HG02970 (cell line): ENCODE measurements at regions not wholly inside any gene's neighbourhood (a gene's known extent, or its start where the extent isn't known, plus 50 kb on each side); places are given as distances from the start of the nearest gene placed in this dataset.

Experiments used
- ATAC-seq: cut with Tn5 transposase; IDR thresholded peaks from one replicate; pipeline ENCODE4 v1.9.1; 2021; ENCODE audit warnings: mild to moderate bottlenecking, moderate library complexity, moderate number of reproducible peaks; ENCODE audit not compliant: unreplicated experiment, low FRiP score

DNA sequence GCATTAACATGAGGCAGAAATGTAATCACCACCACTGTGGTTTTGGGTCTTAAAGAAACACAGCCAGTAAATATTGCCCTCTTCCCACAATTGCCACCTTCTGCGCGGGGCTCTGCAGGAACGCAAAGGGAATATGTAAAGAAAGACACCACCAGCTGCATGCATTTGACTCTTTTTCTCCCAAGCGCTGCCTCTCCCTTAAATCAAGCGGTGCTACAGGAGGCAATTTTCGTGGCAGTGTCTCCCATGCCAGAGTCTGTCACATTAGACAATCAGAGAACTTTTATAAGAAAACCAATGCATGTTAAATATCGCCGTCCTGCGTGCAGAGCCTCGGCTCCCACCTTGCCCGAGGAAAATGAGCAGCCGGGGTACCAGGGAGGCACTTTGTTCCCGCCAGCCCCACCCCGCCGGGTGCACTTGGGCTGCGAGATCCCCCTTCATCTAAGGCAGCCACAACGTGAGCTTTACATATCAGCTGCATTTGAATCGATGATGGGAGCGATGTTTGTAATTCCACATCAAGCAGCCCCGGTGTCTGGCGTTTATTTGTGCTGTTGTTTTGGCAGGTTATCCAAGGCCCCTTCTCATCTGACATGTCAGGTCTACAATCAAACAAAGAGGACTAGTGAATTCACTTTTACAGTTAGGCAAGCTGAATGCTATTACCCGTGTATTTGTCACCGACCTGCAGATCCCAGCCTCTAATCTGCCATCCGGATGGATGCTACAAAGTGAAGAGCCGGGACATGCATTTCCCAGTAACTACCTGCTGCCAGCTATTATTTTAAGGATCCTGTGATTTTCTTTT, 72.3 kb upstream of the MGMT start:
- ATAC-seq, result no peak

GRCh38 chr10:129396021-129396722, 70.9 kb upstream of the MGMT start:
- no peak for ATAC-seq

DNA sequence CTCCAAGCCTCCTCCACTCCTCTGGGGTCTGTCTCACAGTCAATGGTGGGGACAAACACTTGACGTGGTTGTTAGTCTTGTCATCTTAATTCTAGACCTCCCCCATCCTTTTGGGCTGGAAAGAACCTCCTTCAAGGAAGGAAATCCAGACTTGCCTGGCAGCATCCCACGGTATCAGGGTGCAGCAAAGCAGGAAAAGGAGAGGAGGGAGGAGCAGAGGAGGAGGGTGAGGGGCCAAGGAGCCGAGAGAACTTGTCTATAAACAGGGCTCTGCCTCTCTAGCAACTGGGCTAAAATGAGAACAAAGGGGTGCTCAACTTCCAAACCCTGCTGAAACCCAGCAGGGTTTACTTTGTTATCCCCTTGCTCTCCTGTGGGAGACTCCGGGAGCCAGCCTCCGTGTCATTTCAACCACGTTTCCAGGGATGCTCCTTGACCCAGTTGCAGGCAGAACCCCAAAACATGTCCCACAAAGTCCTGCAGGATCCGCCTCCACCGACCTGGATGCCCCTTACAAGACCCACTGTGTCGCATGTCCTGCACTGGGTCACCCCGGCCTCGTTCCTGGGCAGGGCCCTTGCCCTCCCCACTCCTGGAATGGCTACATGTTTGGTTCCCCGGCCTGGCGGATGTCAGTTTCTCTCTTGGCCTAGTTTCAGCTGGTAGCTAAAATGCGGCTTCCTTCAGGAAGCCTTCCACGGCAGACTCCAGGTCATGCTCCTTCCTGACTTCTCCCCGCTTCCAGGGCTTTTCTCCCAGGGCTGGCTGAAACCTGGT, 69.7 kb upstream of the MGMT start:
- no peak for ATAC-seq

GRCh38 chr10:129398711-129399141, 68.3 kb upstream of the MGMT start:
- no peak for ATAC-seq

DNA sequence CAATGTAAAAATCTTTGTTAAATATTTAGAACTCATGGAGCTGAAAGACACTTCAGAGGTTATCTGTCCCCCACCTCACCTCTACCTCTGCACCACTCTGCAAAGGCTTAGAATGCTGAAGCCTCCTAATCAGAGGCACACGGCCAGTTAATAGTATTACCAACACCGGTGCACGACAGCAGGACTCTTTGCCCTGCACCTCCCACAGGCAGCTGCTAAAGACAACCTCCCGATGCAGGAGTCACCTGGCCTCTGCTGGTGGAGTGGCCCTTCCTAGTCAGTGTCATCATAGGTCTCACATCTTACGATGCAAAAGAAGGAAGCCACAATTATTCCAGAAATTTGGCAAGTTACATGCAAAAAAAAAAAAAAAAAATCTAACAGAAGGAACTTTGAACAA, 66.6 kb upstream of the MGMT start:
- ATAC-seq, result no peak

DNA sequence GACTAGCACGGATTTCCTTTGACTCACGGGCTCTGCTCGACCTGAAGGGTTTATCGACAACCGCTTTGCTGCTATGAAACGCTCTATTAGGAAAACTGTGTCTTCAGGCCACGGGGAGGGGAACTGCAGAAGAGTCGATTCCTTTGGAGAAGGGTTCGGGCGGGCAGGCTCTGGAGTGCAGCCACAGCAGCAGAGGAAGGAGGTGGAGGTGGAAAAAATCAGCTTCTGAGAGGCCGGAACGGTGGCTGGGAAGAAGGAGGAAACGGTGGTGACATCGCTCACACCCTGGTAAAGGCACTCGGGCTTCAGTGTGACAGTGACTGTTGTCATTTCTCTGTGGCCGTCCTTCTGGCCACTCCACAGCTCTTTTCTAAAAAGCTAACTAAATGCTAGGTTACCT, 64.6 kb upstream of the MGMT start:
- ATAC-seq, result no peak

- no peak for ATAC-seq
Measured at GRCh38 chr10:129404091-129404490, 63.0 kb upstream of the MGMT start.

DNA sequence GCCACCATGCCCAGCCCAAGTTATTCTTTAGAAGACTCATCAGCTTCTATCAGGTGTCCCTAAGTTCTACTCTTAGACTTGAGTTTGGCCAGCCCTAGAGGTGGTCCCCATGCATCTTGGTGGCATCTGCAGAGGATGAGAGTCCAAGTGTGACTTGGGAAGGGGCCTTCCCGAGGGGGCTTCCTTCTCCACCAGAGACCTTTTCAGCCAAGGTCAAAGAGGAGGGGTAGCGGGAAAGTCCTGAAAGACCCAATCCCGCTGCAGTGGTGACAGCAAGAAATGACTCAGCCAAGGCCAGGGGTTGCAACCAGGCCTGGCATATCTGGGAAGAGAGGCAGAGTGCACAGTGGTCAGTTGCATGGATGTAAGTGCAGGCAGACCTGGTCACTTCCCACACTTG, 61.7 kb upstream of the MGMT start:
- no peak for ATAC-seq

DNA sequence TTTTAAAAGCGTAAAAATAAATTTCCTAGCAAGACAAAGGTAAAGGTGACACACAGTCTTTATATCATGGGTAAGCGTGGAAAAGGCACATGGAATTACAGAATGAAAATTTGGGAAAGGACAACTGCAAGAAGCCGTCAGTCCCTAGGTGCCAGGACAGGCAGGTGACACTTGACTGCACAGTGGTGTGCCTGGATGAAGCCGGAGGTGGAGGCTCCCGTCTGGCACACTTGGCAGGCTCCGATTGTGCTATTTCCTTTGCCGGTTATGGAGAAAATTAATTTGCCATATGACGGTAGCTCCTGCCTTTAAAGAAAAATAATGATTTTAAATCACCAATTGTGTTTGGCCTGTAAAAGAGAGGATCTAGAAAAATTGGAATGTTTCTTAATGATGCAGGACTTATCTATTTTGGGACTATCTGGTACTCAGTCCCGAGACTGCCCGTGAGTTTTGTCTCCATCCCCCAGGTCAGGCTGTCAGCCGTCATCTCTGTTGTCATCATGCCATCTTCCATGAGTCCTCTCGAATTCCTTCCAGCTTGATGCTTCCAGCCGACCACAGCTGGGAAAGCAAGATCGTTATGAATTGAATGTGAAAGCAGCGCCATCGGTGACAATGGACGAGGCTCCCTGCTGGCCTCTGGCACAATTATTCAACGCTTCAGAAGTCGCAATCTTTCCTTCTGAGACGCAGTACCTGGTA, 56.2 kb upstream of the MGMT start:
- no peak for ATAC-seq

GRCh38 chr10:129411393-129411705, 55.7 kb upstream of the MGMT start:
- ATAC-seq, result no peak

DNA sequence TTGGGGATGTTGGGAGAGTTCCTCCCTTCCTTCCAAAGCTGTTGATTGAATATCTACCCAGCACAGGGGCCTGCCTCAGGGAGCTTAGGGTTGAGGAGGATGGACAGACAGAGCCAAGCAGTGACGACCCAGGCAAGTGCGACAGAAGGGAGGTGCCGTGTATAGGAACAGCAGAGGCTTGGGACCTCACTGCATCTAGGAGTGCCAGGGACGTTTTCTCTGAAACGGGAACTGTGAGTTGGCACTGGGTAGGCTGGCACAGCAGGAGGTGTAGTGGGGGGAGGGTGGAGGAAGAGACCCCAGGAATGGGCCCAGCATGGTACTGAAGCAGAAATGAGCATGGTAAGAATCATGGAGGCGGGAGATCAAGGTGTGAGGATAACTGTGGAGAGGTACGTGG, 55.3 kb upstream of the MGMT start:
- ATAC-seq, result no peak

DNA sequence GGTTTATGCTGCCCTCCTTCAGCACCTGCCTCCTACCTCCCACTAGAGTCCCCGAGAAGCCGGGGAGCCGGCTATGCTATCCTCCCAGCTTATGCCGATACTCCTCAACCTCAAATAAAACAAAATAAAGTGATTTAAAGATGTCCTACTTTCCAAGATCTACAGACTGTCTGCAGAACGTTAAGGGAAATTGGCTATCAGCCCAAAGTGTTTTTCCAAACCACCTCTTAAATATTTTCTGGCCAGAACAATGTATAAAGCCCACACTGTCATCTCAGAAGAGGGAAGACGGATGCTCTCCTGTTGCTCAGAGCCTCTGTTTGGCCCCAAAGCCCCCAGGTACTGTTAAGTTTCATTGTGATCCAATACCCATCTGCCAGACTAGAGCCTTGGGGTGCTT, 54.0 kb upstream of the MGMT start:
- no peak for ATAC-seq

DNA sequence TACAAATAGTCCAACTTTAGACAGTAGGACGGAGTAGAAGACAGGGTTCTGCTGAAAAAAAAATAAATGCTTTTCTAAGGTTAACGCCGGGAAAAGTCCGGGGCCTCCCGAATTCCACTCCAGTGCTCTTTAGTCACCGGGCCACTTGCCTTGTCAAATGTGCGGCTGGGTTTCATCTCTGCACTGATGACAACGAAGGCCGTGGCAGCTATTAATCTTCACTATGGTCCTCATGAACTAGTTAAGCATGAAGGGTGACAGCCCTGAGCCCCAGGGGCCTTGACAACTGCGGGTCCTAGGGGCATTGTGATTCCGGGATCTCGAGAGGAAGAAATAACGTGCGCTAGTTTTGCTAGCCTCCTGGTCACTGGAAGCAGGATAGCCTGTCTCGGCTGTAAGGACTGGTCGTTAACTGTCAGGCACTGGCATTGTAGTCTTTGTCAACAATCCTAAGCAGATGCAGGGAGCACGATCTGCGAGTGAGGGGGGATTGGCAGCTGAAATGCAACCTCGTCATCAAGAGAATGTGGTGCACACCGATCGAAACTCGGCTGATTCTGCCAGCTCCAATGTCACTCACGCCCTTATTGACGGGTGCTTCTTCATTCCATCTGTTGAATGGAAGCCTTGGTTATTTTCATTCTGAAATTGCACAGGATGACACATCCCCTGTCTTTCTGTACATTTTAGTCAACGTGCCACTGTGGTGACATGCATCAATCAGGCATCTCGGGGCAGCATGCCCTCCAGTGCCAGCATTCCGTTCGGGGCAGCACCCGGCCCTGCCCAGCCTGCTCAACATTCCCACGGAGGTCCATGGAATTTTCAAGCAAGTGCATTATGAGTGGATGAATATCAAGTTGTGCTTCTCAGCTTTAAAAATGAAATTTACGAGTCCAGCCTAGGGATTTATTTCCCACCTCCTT, 51.6 kb upstream of the MGMT start:
- ATAC-seq, result no peak

DNA sequence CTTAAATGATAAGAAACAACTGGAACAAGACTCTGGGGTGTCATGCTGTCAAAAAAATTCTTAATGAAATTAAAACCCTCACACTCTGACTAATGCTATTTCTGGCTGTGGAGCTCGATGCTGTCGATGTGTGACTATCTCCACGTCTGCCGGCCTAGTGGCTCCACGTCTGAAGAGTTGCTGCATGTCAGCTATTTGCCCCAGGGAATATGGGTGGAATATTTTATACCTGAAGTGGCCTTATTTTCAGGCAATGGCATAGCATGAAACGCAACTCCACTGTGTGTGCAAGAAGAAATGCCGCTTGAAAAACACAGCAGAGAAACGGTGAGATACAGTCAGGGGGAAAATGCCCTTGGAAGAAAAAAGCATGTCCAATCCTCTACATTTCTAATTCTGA, 50.9 kb upstream of the MGMT start:
- ATAC-seq, result no peak

GRCh38 chr10:129416956-129417765, 49.9 kb upstream of the MGMT start:
- no peak for ATAC-seq
